ENCODE measurements at regions not wholly inside any gene's neighbourhood (a gene's known extent, or its start where the extent isn't known, plus 50 kb on each side); places are given as distances from the start of the nearest gene placed in this dataset.
"Not testable (repeated sequence)": the region's sequence is repeated elsewhere in the genome, so short reads cannot be mapped to it uniquely, and the experiment has no call there.

DNA sequence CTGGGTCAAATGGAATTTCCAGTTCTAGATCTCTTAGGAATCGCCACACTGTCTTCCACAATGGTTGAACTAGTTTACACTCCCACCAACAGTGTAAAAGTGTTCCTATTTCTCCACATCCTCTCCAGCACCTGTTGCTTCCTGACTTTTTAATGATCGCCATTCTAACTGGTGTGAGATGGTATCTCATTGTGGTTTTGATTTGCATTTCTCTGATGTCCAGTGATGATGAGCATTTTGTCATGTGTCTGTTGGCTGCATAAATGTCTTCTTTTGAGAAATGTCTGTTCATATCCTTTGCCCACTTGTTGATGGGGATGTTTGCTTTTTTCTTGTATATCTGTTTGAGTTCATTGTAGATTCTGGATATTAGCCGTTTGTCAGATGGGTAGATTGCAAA, 145.2 kb upstream of the CNKSR2 start:
- H3K79me1 ChIP-seq (ENCODE audit: low read depth, low read length); H2BK15ac ChIP-seq (ENCODE audit: low read length); H3K4ac ChIP-seq (ENCODE audit: low read length); H2AK5ac ChIP-seq (ENCODE audit: low read depth, low read length); H3K9me3 ChIP-seq (replicated peaks in 1 of 2; ENCODE audit: control insufficient read depth in 2 of 2, insufficient read depth in 1 of 2, low read depth in 1 of 2, low read length in 2 of 2); H3K23ac ChIP-seq (ENCODE audit: low read depth, low read length, poor library complexity); H3K18ac ChIP-seq (ENCODE audit: low read length); DNase-seq (ENCODE audit: low spot score); H3K4me1 ChIP-seq (ENCODE audit: control insufficient read depth in 2 of 2, insufficient read depth in 1 of 2, low read depth in 1 of 2, low read length in 2 of 2); H3K27me3 ChIP-seq (ENCODE audit: control insufficient read depth in 3 of 3, insufficient read depth in 3 of 3, low read depth in 1 of 3, low read length in 3 of 3); H3K36me3 ChIP-seq (replicated peaks in 1 of 2; ENCODE audit: control insufficient read depth in 2 of 2, insufficient read depth in 2 of 2, low read length in 2 of 2); H3K27ac ChIP-seq (replicated peaks; ENCODE audit: low read length); H2AFZ ChIP-seq (ENCODE audit: low read length); H3K14ac ChIP-seq (ENCODE audit: low read length); H3K4me2 ChIP-seq (ENCODE audit: insufficient read depth, low read length, poor library complexity, severe bottlenecking); H4K8ac ChIP-seq (ENCODE audit: low read depth, low read length); H2BK120ac ChIP-seq (ENCODE audit: low read depth, low read length); H2BK5ac ChIP-seq (ENCODE audit: low read length); H3K4me3 ChIP-seq (ENCODE audit: low read length in 2 of 2); H2BK12ac ChIP-seq (ENCODE audit: low read length); H4K91ac ChIP-seq (ENCODE audit: low read depth, low read length, poor library complexity); H3K9ac ChIP-seq (ENCODE audit: low read depth, low read length, poor library complexity): not testable (repeated sequence)
- WGBS, 2 donors (ENCODE audit: extremely low coverage in 2 of 2, insufficient read length in 2 of 2, insufficient replicate concordance in 1 of 2): no CpG with 5 or more reads among the region's 3 CpGs

- no peak overlapping the region for H3K4me2 ChIP-seq (ENCODE audit: insufficient read depth, low read length, poor library complexity, severe bottlenecking)
- no peak overlapping the region for H3K4ac ChIP-seq (ENCODE audit: low read length)
- H3K27me3 ChIP-seq (ENCODE audit: control insufficient read depth in 3 of 3, insufficient read depth in 3 of 3, low read depth in 1 of 3, low read length in 3 of 3): no peaks in the 10 kb centered on the region
- no CpG with 5 or more reads among the region's 3 CpGs for WGBS, 2 donors (ENCODE audit: extremely low coverage in 2 of 2, insufficient read length in 2 of 2, insufficient replicate concordance in 1 of 2)
- H2BK120ac ChIP-seq (ENCODE audit: low read depth, low read length): no peak overlapping the region
- H3K36me3 ChIP-seq (replicated peaks in 1 of 2; ENCODE audit: control insufficient read depth in 2 of 2, insufficient read depth in 2 of 2, low read length in 2 of 2): no peaks in the 10 kb centered on the region
- no peak overlapping the region for H3K18ac ChIP-seq (ENCODE audit: low read length)
- H3K14ac ChIP-seq (ENCODE audit: low read length): no peak overlapping the region
- no peak overlapping the region for H3K27ac ChIP-seq (replicated peaks; ENCODE audit: low read length)
- H2BK12ac ChIP-seq (ENCODE audit: low read length): no peak overlapping the region
- no peak overlapping the region for H2AFZ ChIP-seq (ENCODE audit: low read length)
- no peak overlapping the region for H2BK5ac ChIP-seq (ENCODE audit: low read length)
- no peaks in the 10 kb centered on the region for H3K4me1 ChIP-seq (ENCODE audit: control insufficient read depth in 2 of 2, insufficient read depth in 1 of 2, low read depth in 1 of 2, low read length in 2 of 2)
- H3K79me1 ChIP-seq (ENCODE audit: low read depth, low read length): no peaks in the 10 kb centered on the region
- H4K8ac ChIP-seq (ENCODE audit: low read depth, low read length): no peak overlapping the region
- H3K9me3 ChIP-seq (replicated peaks in 1 of 2; ENCODE audit: control insufficient read depth in 2 of 2, insufficient read depth in 1 of 2, low read depth in 1 of 2, low read length in 2 of 2): no peaks in the 10 kb centered on the region
- H2AK5ac ChIP-seq (ENCODE audit: low read depth, low read length): no peak overlapping the region
- no peak for DNase-seq (ENCODE audit: low spot score)
- no peak overlapping the region for H2BK15ac ChIP-seq (ENCODE audit: low read length)
- no peak overlapping the region for H3K4me3 ChIP-seq (ENCODE audit: low read length in 2 of 2)
- H4K91ac ChIP-seq (ENCODE audit: low read depth, low read length, poor library complexity): no peak overlapping the region
- H3K9ac ChIP-seq (ENCODE audit: low read depth, low read length, poor library complexity): no peak overlapping the region
- no peak overlapping the region for H3K23ac ChIP-seq (ENCODE audit: low read depth, low read length, poor library complexity)
These were observed 119.1 kb upstream of the CNKSR2 start for GRCh38 chrX:21255032-21255618.

DNA sequence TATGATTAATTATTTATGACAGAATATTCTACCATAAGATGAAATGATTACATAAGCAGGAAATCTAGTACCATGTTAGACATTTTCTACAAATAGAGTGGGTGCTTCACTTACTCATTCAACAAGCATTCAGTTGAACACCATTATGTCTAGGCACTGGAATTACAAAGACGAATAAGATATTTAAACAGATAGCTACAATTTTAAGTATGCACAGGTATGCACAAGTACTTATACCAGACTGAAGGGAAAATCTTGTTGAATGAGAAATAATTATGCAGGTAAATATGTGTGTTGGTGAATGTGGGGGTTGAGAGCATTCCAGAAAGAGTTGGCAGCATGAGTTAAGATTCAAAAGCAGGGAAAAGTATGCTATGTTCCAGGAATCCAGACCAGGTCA, 107.3 kb upstream of the CNKSR2 start:
- no peaks in the 10 kb centered on the region for H3K9me3 ChIP-seq (replicated peaks in 1 of 2; ENCODE audit: control insufficient read depth in 2 of 2, insufficient read depth in 1 of 2, low read depth in 1 of 2, low read length in 2 of 2)

GRCh38 chrX:21276736-21277433, 97.3 kb upstream of the CNKSR2 start:
- H4K8ac ChIP-seq (ENCODE audit: low read depth, low read length): no peak overlapping the region
- no peak overlapping the region for H3K4me2 ChIP-seq (ENCODE audit: insufficient read depth, low read length, poor library complexity, severe bottlenecking)
- H3K23ac ChIP-seq (ENCODE audit: low read depth, low read length, poor library complexity): no peak overlapping the region
- H3K14ac ChIP-seq (ENCODE audit: low read length): no peak overlapping the region
- H3K27me3 ChIP-seq (ENCODE audit: control insufficient read depth in 3 of 3, insufficient read depth in 3 of 3, low read depth in 1 of 3, low read length in 3 of 3): no peaks in the 10 kb centered on the region
- H4K91ac ChIP-seq (ENCODE audit: low read depth, low read length, poor library complexity): no peak overlapping the region
- H3K4me1 ChIP-seq (ENCODE audit: control insufficient read depth in 2 of 2, insufficient read depth in 1 of 2, low read depth in 1 of 2, low read length in 2 of 2): no peaks in the 10 kb centered on the region
- H2BK5ac ChIP-seq (ENCODE audit: low read length): no peak overlapping the region
- H3K27ac ChIP-seq (replicated peaks; ENCODE audit: low read length): no peak overlapping the region
- no peak overlapping the region for H2BK120ac ChIP-seq (ENCODE audit: low read depth, low read length)
- H3K18ac ChIP-seq (ENCODE audit: low read length): no peak overlapping the region
- no peak overlapping the region for H2BK12ac ChIP-seq (ENCODE audit: low read length)
- no peak overlapping the region for H2AK5ac ChIP-seq (ENCODE audit: low read depth, low read length)
- H3K79me1 ChIP-seq (ENCODE audit: low read depth, low read length): no peaks in the 10 kb centered on the region
- no peak overlapping the region for H2BK15ac ChIP-seq (ENCODE audit: low read length)
- H3K9me3 ChIP-seq (replicated peaks in 1 of 2; ENCODE audit: control insufficient read depth in 2 of 2, insufficient read depth in 1 of 2, low read depth in 1 of 2, low read length in 2 of 2): no peaks in the 10 kb centered on the region
- no peaks in the 10 kb centered on the region for H3K36me3 ChIP-seq (replicated peaks in 1 of 2; ENCODE audit: control insufficient read depth in 2 of 2, insufficient read depth in 2 of 2, low read length in 2 of 2)
- H3K4me3 ChIP-seq (ENCODE audit: low read length in 2 of 2): no peak overlapping the region
- DNase-seq (ENCODE audit: low spot score): no peak
- H3K9ac ChIP-seq (ENCODE audit: low read depth, low read length, poor library complexity): no peak overlapping the region
- H3K4ac ChIP-seq (ENCODE audit: low read length): no peak overlapping the region
- no peak overlapping the region for H2AFZ ChIP-seq (ENCODE audit: low read length)
- no CpG with 5 or more reads among the region's 8 CpGs for WGBS, 2 donors (ENCODE audit: extremely low coverage in 2 of 2, insufficient read length in 2 of 2, insufficient replicate concordance in 1 of 2)

More for the DNA sequence above, 107.3 kb upstream of the CNKSR2 start:
- Histone ChIP-seq H2BK120ac (ENCODE audit: low read depth, low read length) (no peak overlapping the region), H3K4me3 (ENCODE audit: low read length in 2 of 2) (no peak overlapping the region), H3K9ac (ENCODE audit: low read depth, low read length, poor library complexity) (no peak overlapping the region), H3K27me3 (ENCODE audit: control insufficient read depth in 3 of 3, insufficient read depth in 3 of 3, low read depth in 1 of 3, low read length in 3 of 3) (no peaks in the 10 kb centered on the region), H4K8ac (ENCODE audit: low read depth, low read length) (no peak overlapping the region), H2AFZ (ENCODE audit: low read length) (no peak overlapping the region), H2AK5ac (ENCODE audit: low read depth, low read length) (no peak overlapping the region), H2BK15ac (ENCODE audit: low read length) (no peak overlapping the region), H3K18ac (ENCODE audit: low read length) (no peak overlapping the region), H3K4me2 (ENCODE audit: insufficient read depth, low read length, poor library complexity, severe bottlenecking) (no peak overlapping the region), H3K36me3 (replicated peaks in 1 of 2; ENCODE audit: control insufficient read depth in 2 of 2, insufficient read depth in 2 of 2, low read length in 2 of 2) (no peaks in the 10 kb centered on the region), H4K91ac (ENCODE audit: low read depth, low read length, poor library complexity) (no peak overlapping the region), H3K4ac (ENCODE audit: low read length) (no peak overlapping the region), H3K4me1 (ENCODE audit: control insufficient read depth in 2 of 2, insufficient read depth in 1 of 2, low read depth in 1 of 2, low read length in 2 of 2) (no peaks in the 10 kb centered on the region), H2BK5ac (ENCODE audit: low read length) (no peak overlapping the region), H3K27ac (replicated peaks; ENCODE audit: low read length) (no peak overlapping the region), H3K79me1 (ENCODE audit: low read depth, low read length) (no peaks in the 10 kb centered on the region), H3K14ac (ENCODE audit: low read length) (no peak overlapping the region), H2BK12ac (ENCODE audit: low read length) (no peak overlapping the region), H3K23ac (ENCODE audit: low read depth, low read length, poor library complexity) (no peak overlapping the region)
- no CpG with 5 or more reads among the region's 1 CpG for WGBS, 2 donors (ENCODE audit: extremely low coverage in 2 of 2, insufficient read length in 2 of 2, insufficient replicate concordance in 1 of 2)
- DNase-seq (ENCODE audit: low spot score): no peak
